Skeletal muscle satellite cell (primary cell): ENCODE measurements at regions not wholly inside any gene's neighbourhood (a gene's known extent, or its start where the extent isn't known, plus 50 kb on each side); places are given as distances from the start of the nearest gene placed in this dataset.

ENCODE experiments used
- H3K27me3 ChIP-seq: 2 replicates; pipeline ENCODE4 v1.7.0; 2013; ENCODE audit warnings: low read length; ENCODE audit not compliant: control insufficient read depth, insufficient read depth
- H3K36me3 ChIP-seq: 2 replicates; pipeline ENCODE4 v1.7.0; 2013; ENCODE audit warnings: mild to moderate bottlenecking, control low read depth, low read length; ENCODE audit not compliant: insufficient read depth
- H3K4me1 ChIP-seq: 2 replicates; pipeline ENCODE4 v1.7.0; 2013; ENCODE audit warnings: low read length; ENCODE audit not compliant: control insufficient read depth, insufficient read depth
- H3K4me2 ChIP-seq: 2 replicates; pipeline ENCODE4 v1.7.0; 2013; ENCODE audit warnings: mild to moderate bottlenecking, low read length
- H3K4me3 ChIP-seq: 2 replicates; pipeline ENCODE4 v1.7.0; 2013; ENCODE audit warnings: low read length
- H3K9ac ChIP-seq: 2 replicates; pipeline ENCODE4 v1.7.0; 2013; ENCODE audit warnings: mild to moderate bottlenecking, low read depth, low read length, moderate library complexity
- H3K9me3 ChIP-seq: replicated peaks from 2 replicates; pipeline ENCODE4 v1.7.0; 2013; ENCODE audit warnings: mild to moderate bottlenecking, control low read depth, low read length

DNA sequence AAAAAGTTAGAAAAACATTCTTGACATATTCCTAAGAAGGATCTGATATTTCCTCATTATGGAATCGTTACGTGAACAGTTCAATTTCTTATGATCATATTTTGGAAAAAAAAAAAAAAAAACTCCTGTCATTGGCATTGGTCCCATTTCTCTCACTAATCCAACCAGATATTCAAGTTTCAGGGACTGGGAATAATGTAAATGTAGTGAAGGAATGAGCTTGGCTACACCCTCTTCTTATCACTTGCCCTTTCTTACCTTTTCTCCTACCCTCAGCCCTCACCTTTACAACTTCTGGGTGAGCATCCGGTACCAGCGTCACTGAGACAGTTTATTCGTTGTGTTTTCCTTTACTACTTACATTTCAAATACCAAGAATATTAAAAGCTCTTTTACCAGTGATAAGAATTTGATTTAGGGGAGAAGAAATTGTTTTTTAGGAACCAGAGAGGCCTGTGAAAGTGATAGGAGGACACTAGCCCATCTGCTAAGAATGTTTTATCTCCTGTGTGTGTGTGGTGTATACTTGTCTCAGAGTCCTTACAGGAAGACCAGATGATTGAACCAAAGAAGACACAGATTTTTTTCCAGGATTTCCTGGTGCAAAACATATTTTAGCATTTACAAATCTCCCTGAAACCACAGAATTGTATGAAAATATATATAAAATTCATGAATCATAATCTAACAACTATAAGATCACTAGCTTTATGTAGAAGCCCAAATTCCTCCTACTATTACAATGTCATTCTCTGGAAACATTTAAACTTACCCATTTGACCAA is 946.7 kb downstream of the ZPLD1 start:
- no peak overlapping the region for H3K4me3 ChIP-seq

GRCh38 chr3:103385961-103386656 is 951.3 kb downstream of the ZPLD1 start:
- no peak overlapping the region for H3K9ac ChIP-seq
- H3K4me2 ChIP-seq, result no peak overlapping the region
- H3K4me3 ChIP-seq, result no peak overlapping the region
- H3K4me1 ChIP-seq, result no peaks in the 10 kb centered on the region
- H3K36me3 ChIP-seq, result no peaks in the 10 kb centered on the region
- no peaks in the 10 kb centered on the region for H3K27me3 ChIP-seq
- no peaks in the 10 kb centered on the region for H3K9me3 ChIP-seq

More for the DNA sequence above, 946.7 kb downstream of the ZPLD1 start:
- Histone ChIP-seq H3K9me3 (no peaks in the 10 kb centered on the region), H3K9ac (no peak overlapping the region), H3K4me1 (no peaks in the 10 kb centered on the region), H3K36me3 (no peaks in the 10 kb centered on the region), H3K4me2 (no peak overlapping the region), H3K27me3 (no peaks in the 10 kb centered on the region)

DNA sequence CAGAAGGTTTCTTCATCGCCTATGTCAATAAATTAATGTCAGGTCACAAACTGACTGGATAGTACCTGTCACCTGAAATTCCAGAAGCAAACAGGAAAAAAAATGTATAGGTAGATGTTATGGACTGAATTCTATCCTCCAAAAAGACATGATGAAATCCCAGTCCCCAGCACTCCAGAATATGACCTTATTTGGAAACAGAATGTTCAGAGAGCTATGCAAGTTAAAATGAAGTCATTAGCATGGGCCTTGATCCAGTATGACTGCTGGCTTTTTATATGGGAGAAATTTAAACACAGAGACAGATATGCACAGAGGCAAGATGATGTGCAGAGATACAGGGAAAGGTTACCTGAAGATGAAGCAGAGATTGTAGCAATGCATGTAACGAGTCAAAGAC is 953.4 kb downstream of the ZPLD1 start:
- Histone ChIP-seq H3K9ac (no peak overlapping the region), H3K9me3 (no peaks in the 10 kb centered on the region), H3K4me2 (no peak overlapping the region), H3K4me1 (no peaks in the 10 kb centered on the region), H3K27me3 (no peaks in the 10 kb centered on the region), H3K4me3 (no peak overlapping the region), H3K36me3 (no peaks in the 10 kb centered on the region)

DNA sequence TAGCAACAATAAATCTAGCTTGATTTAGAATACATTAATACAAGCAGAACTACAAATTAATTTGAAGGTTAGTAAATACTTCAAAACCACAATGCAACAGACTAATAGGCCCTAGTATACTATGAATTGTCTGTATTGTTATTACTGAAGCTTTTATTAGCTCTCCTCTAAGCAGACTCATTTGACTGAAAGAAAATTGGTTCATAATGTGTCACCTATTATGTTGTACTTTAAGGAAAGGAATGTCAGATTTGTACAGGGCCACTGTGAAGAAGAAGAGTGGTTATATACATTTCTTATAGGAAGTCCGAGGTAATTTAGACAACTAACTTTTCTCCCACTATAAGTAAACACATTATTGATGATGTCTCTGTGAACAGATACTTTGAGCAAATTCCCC is 954.5 kb downstream of the ZPLD1 start:
- Histone ChIP-seq H3K27me3 (no peaks in the 10 kb centered on the region), H3K36me3 (no peaks in the 10 kb centered on the region), H3K9me3 (no peaks in the 10 kb centered on the region), H3K4me1 (no peaks in the 10 kb centered on the region), H3K4me3 (no peak overlapping the region), H3K4me2 (no peak overlapping the region), H3K9ac (no peak overlapping the region)

- H3K27me3 ChIP-seq, result no peaks in the 10 kb centered on the region
- H3K4me3 ChIP-seq, result no peak overlapping the region
- H3K9ac ChIP-seq, result no peak overlapping the region
- H3K36me3 ChIP-seq, result no peaks in the 10 kb centered on the region
- H3K4me1 ChIP-seq, result no peaks in the 10 kb centered on the region
- H3K4me2 ChIP-seq, result no peak overlapping the region
- H3K9me3 ChIP-seq, result no peaks in the 10 kb centered on the region
Measured at GRCh38 chr3:103393395-103394186, 958.8 kb downstream of the ZPLD1 start.

DNA sequence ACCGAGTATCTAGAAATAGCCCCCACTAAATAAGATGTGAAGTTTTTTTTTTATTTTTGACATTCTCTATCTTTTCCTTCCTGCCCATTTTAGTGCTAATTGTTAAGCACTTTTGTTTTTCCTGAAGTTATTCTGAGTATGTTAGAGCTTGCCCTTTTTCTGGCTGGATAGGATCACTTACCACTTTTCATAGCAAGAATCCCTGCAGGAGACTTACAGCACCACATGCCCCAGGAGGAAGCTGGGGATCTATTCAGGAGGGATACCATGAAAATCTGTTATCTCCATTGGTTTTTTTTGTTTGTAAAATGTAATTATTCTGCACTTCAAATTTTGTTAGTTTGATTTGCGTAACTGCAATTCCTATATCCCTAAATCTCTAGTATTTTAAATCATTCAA is 968.4 kb downstream of the ZPLD1 start:
- Histone ChIP-seq H3K36me3 (no peaks in the 10 kb centered on the region), H3K4me2 (no peak overlapping the region), H3K9me3 (no peaks in the 10 kb centered on the region), H3K4me1 (no peaks in the 10 kb centered on the region), H3K9ac (no peak overlapping the region), H3K27me3 (no peaks in the 10 kb centered on the region), H3K4me3 (no peak overlapping the region)

DNA sequence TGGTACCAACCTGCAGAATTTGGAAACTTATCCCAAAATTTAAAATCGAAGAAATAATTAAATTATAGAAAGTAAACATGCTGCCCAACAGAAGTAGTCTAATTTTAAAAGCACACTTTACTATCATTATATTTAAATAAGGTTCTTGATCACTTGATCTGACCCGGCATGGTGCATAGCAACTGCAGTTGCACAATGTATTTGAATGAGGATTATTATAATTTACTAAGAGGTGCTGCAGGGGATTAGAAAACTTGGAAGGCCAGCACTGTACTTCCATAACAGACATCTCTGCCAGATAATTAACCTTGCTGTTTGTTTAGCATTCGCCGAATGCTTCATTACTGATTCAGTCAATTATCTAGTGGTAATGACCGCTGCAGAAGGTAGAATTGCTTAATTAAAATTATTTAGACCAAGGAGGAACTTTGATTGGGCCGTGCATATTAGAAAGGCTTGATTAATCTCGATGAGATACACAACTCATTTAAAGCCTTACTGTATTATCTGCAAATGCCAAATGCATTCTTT is 971.6 kb downstream of the ZPLD1 start:
- no peaks in the 10 kb centered on the region for H3K4me1 ChIP-seq
- no peak overlapping the region for H3K4me3 ChIP-seq
- H3K9ac ChIP-seq, result no peak overlapping the region
- no peaks in the 10 kb centered on the region for H3K36me3 ChIP-seq
- H3K27me3 ChIP-seq, result no peaks in the 10 kb centered on the region
- no peak overlapping the region for H3K4me2 ChIP-seq
- H3K9me3 ChIP-seq, result no peaks in the 10 kb centered on the region

GRCh38 chr3:103410231-103410630 is 975.4 kb downstream of the ZPLD1 start:
- Histone ChIP-seq H3K27me3 (no peaks in the 10 kb centered on the region), H3K4me1 (no peaks in the 10 kb centered on the region), H3K4me3 (no peak overlapping the region), H3K9me3 (no peaks in the 10 kb centered on the region), H3K9ac (no peak overlapping the region), H3K36me3 (no peaks in the 10 kb centered on the region), H3K4me2 (no peak overlapping the region)

DNA sequence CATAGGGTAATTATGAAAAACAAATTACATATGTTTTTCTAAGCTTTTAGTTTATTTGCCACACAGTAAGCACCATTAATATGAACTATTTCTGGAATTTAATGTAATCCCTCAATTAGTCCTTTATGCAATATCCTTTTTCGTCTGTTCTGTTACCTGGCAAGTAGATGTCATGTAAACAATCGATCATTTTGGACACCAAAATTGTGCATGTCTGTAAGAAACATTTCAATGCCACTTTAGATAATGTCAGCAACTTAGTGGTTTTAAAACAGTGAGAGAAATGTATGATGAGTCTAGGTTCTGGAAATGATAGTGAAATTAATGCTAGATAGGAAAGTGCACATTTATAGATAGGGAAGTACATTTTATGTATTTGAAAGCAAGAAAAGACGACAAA is 986.6 kb downstream of the ZPLD1 start:
- H3K4me2 ChIP-seq, result no peak overlapping the region
- H3K9me3 ChIP-seq, result no peaks in the 10 kb centered on the region
- H3K4me3 ChIP-seq, result no peak overlapping the region
- H3K9ac ChIP-seq, result no peak overlapping the region
- no peaks in the 10 kb centered on the region for H3K27me3 ChIP-seq
- H3K4me1 ChIP-seq, result no peaks in the 10 kb centered on the region
- no peaks in the 10 kb centered on the region for H3K36me3 ChIP-seq

GRCh38 chr3:103437883-103438282 is 1003.1 kb downstream of the ZPLD1 start:
- Histone ChIP-seq H3K9me3 (no peaks in the 10 kb centered on the region), H3K4me2 (no peak overlapping the region), H3K27me3 (no peaks in the 10 kb centered on the region), H3K9ac (no peak overlapping the region), H3K4me3 (no peak overlapping the region), H3K36me3 (no peaks in the 10 kb centered on the region), H3K4me1 (no peaks in the 10 kb centered on the region)

GRCh38 chr3:103440539-103441203 is 1005.9 kb downstream of the ZPLD1 start:
- no peaks in the 10 kb centered on the region for H3K9me3 ChIP-seq
- H3K4me2 ChIP-seq, result no peak overlapping the region
- no peak overlapping the region for H3K4me3 ChIP-seq
- no peaks in the 10 kb centered on the region for H3K27me3 ChIP-seq
- no peaks in the 10 kb centered on the region for H3K36me3 ChIP-seq
- H3K4me1 ChIP-seq, result no peaks in the 10 kb centered on the region
- H3K9ac ChIP-seq, result no peak overlapping the region
